ENCODE measurements at regions not wholly inside any gene's neighbourhood (a gene's known extent, or its start where the extent isn't known, plus 50 kb on each side); places are given as distances from the start of the nearest gene placed in this dataset.

DNA sequence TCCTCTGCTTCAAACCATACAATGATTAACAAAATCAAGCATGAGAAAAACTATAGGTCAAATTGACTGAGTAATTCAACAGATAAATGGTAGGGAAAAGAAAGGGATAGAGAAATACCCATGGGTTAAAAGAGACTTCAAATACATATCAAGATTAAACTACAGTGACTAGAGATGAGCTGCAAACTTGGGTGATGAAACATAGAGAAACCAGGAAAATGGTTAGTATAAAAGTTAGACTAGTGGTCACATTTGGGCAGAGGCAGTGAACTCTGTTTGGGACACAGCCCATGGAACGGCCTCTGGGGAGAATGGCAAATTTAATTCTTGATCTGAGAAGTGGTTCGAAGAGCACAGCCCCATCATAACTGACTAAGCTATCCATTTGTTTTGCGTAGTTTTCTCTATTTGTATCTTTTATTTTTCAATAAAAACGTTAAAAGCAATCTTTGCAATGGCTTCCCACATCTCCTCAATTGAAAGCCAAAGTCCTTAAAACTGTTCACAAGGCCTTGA, 99.4 kb downstream of the APIP start:
- POLR2A ChIA-PET: no interaction called here
- Histone ChIP-seq H3K9me2 (no peaks in the 10 kb centered on the region), H3K4me1 (ENCODE audit: control insufficient read depth in 1 of 2, insufficient read depth in 2 of 2, low read depth in 1 of 2, low read length in 1 of 2) (no peaks in the 10 kb centered on the region), H2AFZ (ENCODE audit: low read depth) (no peak overlapping the region), H4K20me1 (ENCODE audit: insufficient read depth) (no peaks in the 10 kb centered on the region), H3K27me3 (ENCODE audit: insufficient read depth) (no peaks in the 10 kb centered on the region; the same call in 1 of the 2 replicates), H3K79me2 (ENCODE audit: insufficient read depth) (no peaks in the 10 kb centered on the region), H3K27ac (ENCODE audit: low read depth in 2 of 2, low read length in 1 of 2) (no peak overlapping the region), H3F3A (replicated peaks; ENCODE audit: insufficient read depth) (no peaks in the 10 kb centered on the region), H3K36me3 (replicated peaks in 1 of 2; ENCODE audit: control insufficient read depth in 1 of 2, insufficient read depth in 2 of 2, low read length in 1 of 2) (no peaks in the 10 kb centered on the region), H3K4me2 (no peak overlapping the region), H3K9me3 (no peaks in the 10 kb centered on the region), H3K4me3 (ENCODE audit: low read depth in 2 of 2, low read length in 1 of 2) (no peak overlapping the region), H3K9ac (no peak overlapping the region)
- DNase-seq: no peak
- TF ChIP-seq MEF2A (IDR thresholded peaks at IDR 0.05; ENCODE audit: borderline replicate concordance, low read depth) (no peak), ELF1 (IDR thresholded peaks at IDR 0.05) (no peak), CHD2 (IDR thresholded peaks at IDR 0.05; ENCODE audit: low read length, partially characterized antibody) (no peak), RAD21 (IDR thresholded peaks at IDR 0.05; ENCODE audit: low read length) (no peak), GABPA (IDR thresholded peaks at IDR 0.05; ENCODE audit: low read depth) (no peak), EZH2phosphoT487 (IDR thresholded peaks at IDR 0.05; ENCODE audit: borderline replicate concordance, low read depth) (no peak), IRF3 (IDR thresholded peaks at IDR 0.05; ENCODE audit: low read depth, low read length) (no peak), SIN3A (IDR thresholded peaks at IDR 0.05; ENCODE audit: borderline replicate concordance, low read depth, low read length) (no peak), SMC3 (IDR thresholded peaks at IDR 0.05; ENCODE audit: low read depth, low read length) (no peak), EP300 (IDR thresholded peaks at IDR 0.05; ENCODE audit: borderline replicate concordance in 1 of 2, low read depth in 1 of 2, low read length in 1 of 2) (no peak), FOSL2 (IDR thresholded peaks at IDR 0.05; ENCODE audit: borderline replicate concordance, low read depth) (no peak), TAF1 (IDR thresholded peaks at IDR 0.05; ENCODE audit: borderline replicate concordance, low read depth, low read length) (no peak), RFX5 (IDR thresholded peaks at IDR 0.05; ENCODE audit: low read length) (no peak)
- TF ChIP-seq, protein P1, sequence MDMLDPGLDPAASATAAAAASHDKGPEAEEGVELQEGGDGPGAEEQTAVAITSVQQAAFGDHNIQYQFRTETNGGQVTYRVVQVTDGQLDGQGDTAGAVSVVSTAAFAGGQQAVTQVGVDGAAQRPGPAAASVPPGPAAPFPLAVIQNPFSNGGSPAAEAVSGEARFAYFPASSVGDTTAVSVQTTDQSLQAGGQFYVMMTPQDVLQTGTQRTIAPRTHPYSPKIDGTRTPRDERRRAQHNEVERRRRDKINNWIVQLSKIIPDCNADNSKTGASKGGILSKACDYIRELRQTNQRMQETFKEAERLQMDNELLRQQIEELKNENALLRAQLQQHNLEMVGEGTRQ (IDR thresholded peaks at IDR 0.05; ENCODE audit: borderline replicate concordance, low read depth, low read length): no peak
- TF ChIP-seq, protein P2, sequence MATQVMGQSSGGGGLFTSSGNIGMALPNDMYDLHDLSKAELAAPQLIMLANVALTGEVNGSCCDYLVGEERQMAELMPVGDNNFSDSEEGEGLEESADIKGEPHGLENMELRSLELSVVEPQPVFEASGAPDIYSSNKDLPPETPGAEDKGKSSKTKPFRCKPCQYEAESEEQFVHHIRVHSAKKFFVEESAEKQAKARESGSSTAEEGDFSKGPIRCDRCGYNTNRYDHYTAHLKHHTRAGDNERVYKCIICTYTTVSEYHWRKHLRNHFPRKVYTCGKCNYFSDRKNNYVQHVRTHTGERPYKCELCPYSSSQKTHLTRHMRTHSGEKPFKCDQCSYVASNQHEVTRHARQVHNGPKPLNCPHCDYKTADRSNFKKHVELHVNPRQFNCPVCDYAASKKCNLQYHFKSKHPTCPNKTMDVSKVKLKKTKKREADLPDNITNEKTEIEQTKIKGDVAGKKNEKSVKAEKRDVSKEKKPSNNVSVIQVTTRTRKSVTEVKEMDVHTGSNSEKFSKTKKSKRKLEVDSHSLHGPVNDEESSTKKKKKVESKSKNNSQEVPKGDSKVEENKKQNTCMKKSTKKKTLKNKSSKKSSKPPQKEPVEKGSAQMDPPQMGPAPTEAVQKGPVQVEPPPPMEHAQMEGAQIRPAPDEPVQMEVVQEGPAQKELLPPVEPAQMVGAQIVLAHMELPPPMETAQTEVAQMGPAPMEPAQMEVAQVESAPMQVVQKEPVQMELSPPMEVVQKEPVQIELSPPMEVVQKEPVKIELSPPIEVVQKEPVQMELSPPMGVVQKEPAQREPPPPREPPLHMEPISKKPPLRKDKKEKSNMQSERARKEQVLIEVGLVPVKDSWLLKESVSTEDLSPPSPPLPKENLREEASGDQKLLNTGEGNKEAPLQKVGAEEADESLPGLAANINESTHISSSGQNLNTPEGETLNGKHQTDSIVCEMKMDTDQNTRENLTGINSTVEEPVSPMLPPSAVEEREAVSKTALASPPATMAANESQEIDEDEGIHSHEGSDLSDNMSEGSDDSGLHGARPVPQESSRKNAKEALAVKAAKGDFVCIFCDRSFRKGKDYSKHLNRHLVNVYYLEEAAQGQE (IDR thresholded peaks at IDR 0.05; ENCODE audit: low read depth, low read length): no peak
- TF ChIP-seq, protein P3, sequence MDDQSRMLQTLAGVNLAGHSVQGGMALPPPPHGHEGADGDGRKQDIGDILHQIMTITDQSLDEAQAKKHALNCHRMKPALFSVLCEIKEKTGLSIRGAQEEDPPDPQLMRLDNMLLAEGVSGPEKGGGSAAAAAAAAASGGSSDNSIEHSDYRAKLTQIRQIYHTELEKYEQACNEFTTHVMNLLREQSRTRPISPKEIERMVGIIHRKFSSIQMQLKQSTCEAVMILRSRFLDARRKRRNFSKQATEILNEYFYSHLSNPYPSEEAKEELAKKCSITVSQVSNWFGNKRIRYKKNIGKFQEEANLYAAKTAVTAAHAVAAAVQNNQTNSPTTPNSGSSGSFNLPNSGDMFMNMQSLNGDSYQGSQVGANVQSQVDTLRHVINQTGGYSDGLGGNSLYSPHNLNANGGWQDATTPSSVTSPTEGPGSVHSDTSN (IDR thresholded peaks at IDR 0.05): no peak
- WGBS (ENCODE audit: low lambda C conversion rate): 23% methylated on average over 4 of the region's 4 CpGs
- CTCF ChIA-PET: no interaction called here
